GM12878 (cell line): ENCODE measurements at regions not wholly inside any gene's neighbourhood (a gene's known extent, or its start where the extent isn't known, plus 50 kb on each side); places are given as distances from the start of the nearest gene placed in this dataset.

Source experiments
- ATAC-seq: fragments of 200-7000 bp; cut with Tn5 transposase; 3 replicates; pipeline ENCODE4 v1.9.1; 2020; ENCODE audit warnings: mild to moderate bottlenecking, moderate library complexity
- BruUV-seq: library from RNA; stranded (reverse); fragments of 400-500 nt; replicated peaks from 2 replicates; lab custom pipeline; 2021; lab: Mats Ljungman, UMichigan
- CTCF ChIA-PET: fragments of 300-600 bp; sonication (Branson Sonifier 250); formaldehyde crosslinking; extraction: SDS; loops from one replicate; lab custom pipeline; 2021; ENCODE audit warnings: inconsistent platforms; lab: Yijun Ruan, JAX
- POLR2A ChIA-PET: fragments of 350-600 bp; formaldehyde crosslinking; extraction: SDS; loops from one replicate; lab custom pipeline; 2021; ENCODE audit warnings: inconsistent platforms; lab: Charles Lee
- RAD21 ChIA-PET: fragments of 300-600 bp; sonication (Branson Sonifier 250); formaldehyde crosslinking; loops from one replicate; lab custom pipeline; 2023; ENCODE audit warnings: antibody characterized with exemption; ENCODE audit not compliant: unreplicated experiment; lab: Charles Lee
- SMC1A ChIA-PET: fragments of 300-600 bp; sonication (Branson Sonifier 250); formaldehyde crosslinking; loops from one replicate; lab custom pipeline; 2023; ENCODE audit not compliant: unreplicated experiment, uncharacterized antibody; lab: Charles Lee
- DNase-seq: peaks from one replicate; pipeline ENCODE4 v3.0.0-alpha.2; 2011; ENCODE audit warnings: low read depth, low spot score
- FAIRE-seq: peaks from 3 replicates; lab custom pipeline; 2011; peaks lifted over from hg19 to GRCh38; lab: Jason Lieb, UNC
- H2AFZ ChIP-seq: 2 replicates; pipeline ENCODE4 v1.6.0; 2011; ENCODE audit warnings: low read depth, low read length, control low read depth; ENCODE audit not compliant: control insufficient read depth
- H3K27ac ChIP-seq: 2 replicates; pipeline ENCODE4 v1.5.1; 2011; ENCODE audit warnings: control low read depth; ENCODE audit not compliant: control insufficient read depth, insufficient read depth
- H3K27me3 ChIP-seq, 2 experiments: replicated peaks in 1 of 2; 2 replicates each; pipeline versions ENCODE4 v1.6.0 to v1.6.1; 2011; ENCODE audit warnings: low read length in 1 of 2; ENCODE audit not compliant: control insufficient read depth in 2 of 2, insufficient read depth in 2 of 2
- H3K36me3 ChIP-seq, 2 experiments: 2 replicates each; pipeline ENCODE4 v1.5.1; 2011; ENCODE audit warnings: low read length in 1 of 2; ENCODE audit not compliant: control insufficient read depth in 2 of 2, insufficient read depth in 2 of 2
- H3K4me1 ChIP-seq: 2 replicates; pipeline ENCODE4 v1.6.1; 2011; ENCODE audit warnings: mild to moderate bottlenecking, low read length, moderate library complexity, mixed read lengths; ENCODE audit not compliant: control insufficient read depth, insufficient read depth
- H3K4me2 ChIP-seq: 2 replicates; pipeline ENCODE4 v1.6.0; 2011; ENCODE audit warnings: control low read depth; ENCODE audit not compliant: control insufficient read depth, insufficient read depth
- H3K4me3 ChIP-seq: fragments of 200-600 bp; sonication (generic); 2 replicates; pipeline ENCODE4 v1.5.1; 2016
- H3K79me2 ChIP-seq: 2 replicates; pipeline ENCODE4 v1.6.0; 2011; ENCODE audit warnings: low read length; ENCODE audit not compliant: control insufficient read depth, insufficient read depth
- H3K9ac ChIP-seq: 2 replicates; pipeline ENCODE4 v1.8.0; 2011; ENCODE audit warnings: low read length, control low read depth, mixed read lengths; ENCODE audit not compliant: control insufficient read depth, insufficient read depth
- H3K9me3 ChIP-seq: replicated peaks from 3 replicates; pipeline ENCODE4 v1.5.1; 2011; ENCODE audit warnings: mild to moderate bottlenecking, low read length; ENCODE audit not compliant: control insufficient read depth, insufficient read depth
- H4K20me1 ChIP-seq: 2 replicates; pipeline ENCODE4 v1.6.0; 2011; ENCODE audit not compliant: control insufficient read depth, insufficient read depth
- BCL11A ChIP-seq: IDR thresholded peaks from 2 replicates; pipeline ENCODE4 v1.6.1; 2011; ENCODE audit warnings: low read depth, low read length
- CBFB ChIP-seq: IDR thresholded peaks from 2 replicates; pipeline ENCODE4 v1.6.1; 2016; ENCODE audit warnings: antibody characterized with exemption, low read depth
- DPF2 ChIP-seq: fragments of 450-650 bp; IDR thresholded peaks from 2 replicates; pipeline ENCODE4 v1.6.1; 2017; ENCODE audit warnings: mild to moderate bottlenecking
- HCFC1 ChIP-seq: fragments of 150-350 bp; IDR thresholded peaks from 2 replicates; pipeline ENCODE4 v1.6.1; 2014; ENCODE audit warnings: low read length
- HDGF ChIP-seq: fragments of 450-650 bp; IDR thresholded peaks from 2 replicates; pipeline ENCODE4 v1.6.1; 2016; ENCODE audit warnings: antibody characterized with exemption
- JUNB ChIP-seq: IDR thresholded peaks from 2 replicates; pipeline ENCODE4 v1.6.1; 2016; ENCODE audit warnings: antibody characterized with exemption, mild to moderate bottlenecking
- MTA3 ChIP-seq: IDR thresholded peaks from 2 replicates; pipeline ENCODE4 v1.6.1; 2012; ENCODE audit warnings: low read length, inconsistent platforms, borderline replicate concordance
- NBN ChIP-seq: fragments of 450-650 bp; IDR thresholded peaks from 2 replicates; pipeline ENCODE4 v1.6.1; 2016
- NRF1 ChIP-seq: conservative IDR thresholded peaks from 2 replicates; pipeline ENCODE4 v1.6.1; 2011; ENCODE audit warnings: mild to moderate bottlenecking, low read depth, low read length, improper control_type of control experiment
- POLR2A ChIP-seq: IDR thresholded peaks from 2 replicates; pipeline ENCODE4 v1.6.1; 2011; ENCODE audit warnings: low read depth, mild to moderate bottlenecking, low read length
- RUNX3 ChIP-seq: IDR thresholded peaks from 2 replicates; pipeline ENCODE4 v1.6.1; 2012; ENCODE audit warnings: low read length, inconsistent platforms
- SMAD1 ChIP-seq: fragments of 450-650 bp; IDR thresholded peaks from 2 replicates; pipeline ENCODE4 v1.6.1; 2018; ENCODE audit warnings: mild to moderate bottlenecking, low read depth; ENCODE audit not compliant: partially characterized antibody
- SMAD5 ChIP-seq: IDR thresholded peaks from 2 replicates; pipeline ENCODE4 v1.6.1; 2016; ENCODE audit warnings: antibody characterized with exemption, low read depth
- SMC3 ChIP-seq: IDR thresholded peaks from 2 replicates; pipeline ENCODE4 v1.6.1; 2011; ENCODE audit warnings: low read length, improper control_type of control experiment, borderline replicate concordance
- TARDBP ChIP-seq: IDR thresholded peaks from 2 replicates; pipeline ENCODE4 v1.6.1; 2016; ENCODE audit warnings: borderline replicate concordance
- ZNF622 ChIP-seq: fragments of 450-650 bp; IDR thresholded peaks from 2 replicates; pipeline ENCODE4 v1.6.1; 2017; ENCODE audit warnings: mild to moderate bottlenecking, inconsistent platforms
- WGBS: methylation state at CpG from one replicate; pipeline ENCODE4 v1.1.6; 2016; ENCODE audit warnings: low lambda C conversion rate; ENCODE audit not compliant: insufficient replicate concordance, insufficient coverage; ENCODE audit errors: missing lambda C conversion rate; 5-methylcytosine and 5-hydroxymethylcytosine counted together
- in situ Hi-C: fragments of 300-500 bp; cut with MboI; formaldehyde crosslinking; loops from 9 replicates; pipeline ENCODE4 v1.14.3; 2018; ENCODE audit warnings: mixed read lengths
- intact Hi-C: fragments of 100-400 bp; cut with micrococcal nuclease; formaldehyde crosslinking; loops from one replicate; pipeline ENCODE4 v1.14.2; 2022; ENCODE audit not compliant: unreplicated experiment
- TF ChIP-seq, protein P1 (sequence below): fragments of 450-650 bp; IDR thresholded peaks from 2 replicates; pipeline ENCODE4 v1.6.1; 2014; ENCODE audit warnings: mild to moderate bottlenecking
- TF ChIP-seq, protein P2 (sequence below): fragments of 450-650 bp; IDR thresholded peaks from 2 replicates; pipeline ENCODE4 v1.6.1; 2017; ENCODE audit warnings: antibody characterized with exemption, mild to moderate bottlenecking, moderate library complexity
- TF ChIP-seq, protein P3 (sequence below): fragments of 450-650 bp; IDR thresholded peaks from 2 replicates; pipeline ENCODE4 v1.6.1; 2017; ENCODE audit warnings: mild to moderate bottlenecking, moderate library complexity

DNA sequence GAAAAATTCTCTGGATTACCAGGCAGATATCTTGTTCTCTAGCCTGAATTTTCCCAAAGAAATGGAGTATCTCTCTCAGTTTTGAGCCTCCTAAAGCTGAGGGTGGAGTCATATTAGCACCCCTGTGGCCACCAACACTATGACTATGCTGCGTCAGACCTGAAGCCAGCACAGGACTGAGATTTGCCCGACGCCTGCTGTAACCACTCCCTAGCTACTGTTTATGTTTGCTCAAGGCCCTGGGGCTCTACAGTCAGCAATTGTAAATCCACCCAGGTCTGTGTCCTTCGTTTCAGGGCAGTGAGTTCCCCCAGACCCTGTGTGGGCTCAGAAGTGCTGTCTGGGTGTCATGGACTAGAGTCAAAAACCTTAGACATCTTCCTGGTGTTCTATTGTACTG is 61.4 kb downstream of the ZXDA start:
- SMC1A ChIA-PET = no interaction called here
- no peaks in the 10 kb centered on the region for H3K79me2 ChIP-seq
- in situ Hi-C loops = no loop called here
- H3K27me3 ChIP-seq = no peaks in the 10 kb centered on the region
- H3K9me3 ChIP-seq = no peaks in the 10 kb centered on the region; the same call in 2 of the 3 replicates
- WGBS = 32% methylated on average over 4 of the region's 4 CpGs
- no peak for DNase-seq
- H4K20me1 ChIP-seq = no peaks in the 10 kb centered on the region
- no peak overlapping the region for H3K4me2 ChIP-seq
- H2AFZ ChIP-seq = no peak overlapping the region
- intact Hi-C loops = no loop called here
- no peak overlapping the region for H3K9ac ChIP-seq
- no peaks in the 10 kb centered on the region for H3K4me1 ChIP-seq
- CTCF ChIA-PET = no interaction called here
- POLR2A ChIA-PET = no interaction called here
- no peak overlapping the region for H3K4me3 ChIP-seq
- no peak for TF ChIP-seq DPF2
- TF ChIP-seq BCL11A = no peak
- TF ChIP-seq, protein P1, sequence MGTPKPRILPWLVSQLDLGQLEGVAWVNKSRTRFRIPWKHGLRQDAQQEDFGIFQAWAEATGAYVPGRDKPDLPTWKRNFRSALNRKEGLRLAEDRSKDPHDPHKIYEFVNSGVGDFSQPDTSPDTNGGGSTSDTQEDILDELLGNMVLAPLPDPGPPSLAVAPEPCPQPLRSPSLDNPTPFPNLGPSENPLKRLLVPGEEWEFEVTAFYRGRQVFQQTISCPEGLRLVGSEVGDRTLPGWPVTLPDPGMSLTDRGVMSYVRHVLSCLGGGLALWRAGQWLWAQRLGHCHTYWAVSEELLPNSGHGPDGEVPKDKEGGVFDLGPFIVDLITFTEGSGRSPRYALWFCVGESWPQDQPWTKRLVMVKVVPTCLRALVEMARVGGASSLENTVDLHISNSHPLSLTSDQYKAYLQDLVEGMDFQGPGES = no peak
- TF ChIP-seq, protein P2, sequence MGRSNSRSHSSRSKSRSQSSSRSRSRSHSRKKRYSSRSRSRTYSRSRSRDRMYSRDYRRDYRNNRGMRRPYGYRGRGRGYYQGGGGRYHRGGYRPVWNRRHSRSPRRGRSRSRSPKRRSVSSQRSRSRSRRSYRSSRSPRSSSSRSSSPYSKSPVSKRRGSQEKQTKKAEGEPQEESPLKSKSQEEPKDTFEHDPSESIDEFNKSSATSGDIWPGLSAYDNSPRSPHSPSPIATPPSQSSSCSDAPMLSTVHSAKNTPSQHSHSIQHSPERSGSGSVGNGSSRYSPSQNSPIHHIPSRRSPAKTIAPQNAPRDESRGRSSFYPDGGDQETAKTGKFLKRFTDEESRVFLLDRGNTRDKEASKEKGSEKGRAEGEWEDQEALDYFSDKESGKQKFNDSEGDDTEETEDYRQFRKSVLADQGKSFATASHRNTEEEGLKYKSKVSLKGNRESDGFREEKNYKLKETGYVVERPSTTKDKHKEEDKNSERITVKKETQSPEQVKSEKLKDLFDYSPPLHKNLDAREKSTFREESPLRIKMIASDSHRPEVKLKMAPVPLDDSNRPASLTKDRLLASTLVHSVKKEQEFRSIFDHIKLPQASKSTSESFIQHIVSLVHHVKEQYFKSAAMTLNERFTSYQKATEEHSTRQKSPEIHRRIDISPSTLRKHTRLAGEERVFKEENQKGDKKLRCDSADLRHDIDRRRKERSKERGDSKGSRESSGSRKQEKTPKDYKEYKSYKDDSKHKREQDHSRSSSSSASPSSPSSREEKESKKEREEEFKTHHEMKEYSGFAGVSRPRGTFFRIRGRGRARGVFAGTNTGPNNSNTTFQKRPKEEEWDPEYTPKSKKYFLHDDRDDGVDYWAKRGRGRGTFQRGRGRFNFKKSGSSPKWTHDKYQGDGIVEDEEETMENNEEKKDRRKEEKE = no peak
- TF ChIP-seq JUNB = no peak
- TF ChIP-seq HCFC1 = no peak
- TF ChIP-seq TARDBP = no peak
- no peak for TF ChIP-seq SMC3
- TF ChIP-seq NRF1 = no peak
- no peak for TF ChIP-seq MTA3
- TF ChIP-seq POLR2A = no peak
- TF ChIP-seq, protein P3, sequence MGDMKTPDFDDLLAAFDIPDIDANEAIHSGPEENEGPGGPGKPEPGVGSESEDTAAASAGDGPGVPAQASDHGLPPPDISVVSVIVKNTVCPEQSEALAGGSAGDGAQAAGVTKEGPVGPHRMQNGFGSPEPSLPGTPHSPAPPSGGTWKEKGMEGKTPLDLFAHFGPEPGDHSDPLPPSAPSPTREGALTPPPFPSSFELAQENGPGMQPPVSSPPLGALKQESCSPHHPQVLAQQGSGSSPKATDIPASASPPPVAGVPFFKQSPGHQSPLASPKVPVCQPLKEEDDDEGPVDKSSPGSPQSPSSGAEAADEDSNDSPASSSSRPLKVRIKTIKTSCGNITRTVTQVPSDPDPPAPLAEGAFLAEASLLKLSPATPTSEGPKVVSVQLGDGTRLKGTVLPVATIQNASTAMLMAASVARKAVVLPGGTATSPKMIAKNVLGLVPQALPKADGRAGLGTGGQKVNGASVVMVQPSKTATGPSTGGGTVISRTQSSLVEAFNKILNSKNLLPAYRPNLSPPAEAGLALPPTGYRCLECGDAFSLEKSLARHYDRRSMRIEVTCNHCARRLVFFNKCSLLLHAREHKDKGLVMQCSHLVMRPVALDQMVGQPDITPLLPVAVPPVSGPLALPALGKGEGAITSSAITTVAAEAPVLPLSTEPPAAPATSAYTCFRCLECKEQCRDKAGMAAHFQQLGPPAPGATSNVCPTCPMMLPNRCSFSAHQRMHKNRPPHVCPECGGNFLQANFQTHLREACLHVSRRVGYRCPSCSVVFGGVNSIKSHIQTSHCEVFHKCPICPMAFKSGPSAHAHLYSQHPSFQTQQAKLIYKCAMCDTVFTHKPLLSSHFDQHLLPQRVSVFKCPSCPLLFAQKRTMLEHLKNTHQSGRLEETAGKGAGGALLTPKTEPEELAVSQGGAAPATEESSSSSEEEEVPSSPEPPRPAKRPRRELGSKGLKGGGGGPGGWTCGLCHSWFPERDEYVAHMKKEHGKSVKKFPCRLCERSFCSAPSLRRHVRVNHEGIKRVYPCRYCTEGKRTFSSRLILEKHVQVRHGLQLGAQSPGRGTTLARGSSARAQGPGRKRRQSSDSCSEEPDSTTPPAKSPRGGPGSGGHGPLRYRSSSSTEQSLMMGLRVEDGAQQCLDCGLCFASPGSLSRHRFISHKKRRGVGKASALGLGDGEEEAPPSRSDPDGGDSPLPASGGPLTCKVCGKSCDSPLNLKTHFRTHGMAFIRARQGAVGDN = no peak
- TF ChIP-seq SMAD5 = no peak
- no peak for TF ChIP-seq ZNF622
- no peak for TF ChIP-seq CBFB
- TF ChIP-seq NBN = no peak
- no peak for TF ChIP-seq RUNX3
- no peak for TF ChIP-seq HDGF
- no peak for TF ChIP-seq SMAD1
- no peak for FAIRE-seq
- no peaks in the 10 kb centered on the region for H3K36me3 ChIP-seq
- no peak for ATAC-seq
- no TSS peak for BruUV-seq
- H3K27ac ChIP-seq = no peak overlapping the region
- RAD21 ChIA-PET = no interaction called here
